Upper lobe of right lung (tissue), 1 donor: ENCODE measurements at regions not wholly inside any gene's neighbourhood (a gene's known extent, or its start where the extent isn't known, plus 50 kb on each side); places are given as distances from the start of the nearest gene placed in this dataset.
A peak's percentile ranks its signal among the peaks of the same experiment; 100 is the strongest.

Experiments
- ATAC-seq: fragments of 200-7000 bp; cut with Tn5 transposase; one replicate; pipeline ENCODE4 v1.9.1; 2020; ENCODE audit warnings: mild to moderate bottlenecking, moderate library complexity
- DNase-seq: peaks from one replicate; pipeline ENCODE4 v3.0.0-alpha.2; 2020
- H3K27ac ChIP-seq: fragments of 200-600 bp; one replicate; pipeline ENCODE4 v1.8.0; 2022
- H3K27me3 ChIP-seq: fragments of 200-600 bp; one replicate; pipeline ENCODE4 v1.8.0; 2022; ENCODE audit warnings: mild to moderate bottlenecking
- H3K36me3 ChIP-seq: fragments of 200-600 bp; one replicate; pipeline ENCODE4 v1.8.0; 2022
- H3K4me1 ChIP-seq: fragments of 200-600 bp; one replicate; pipeline ENCODE4 v1.8.0; 2022
- H3K4me3 ChIP-seq: fragments of 200-600 bp; one replicate; pipeline ENCODE4 v1.8.0; 2022; ENCODE audit warnings: mild to moderate bottlenecking
- H3K9me3 ChIP-seq: fragments of 200-600 bp; one replicate; pipeline ENCODE4 v1.8.0; 2022
- intact Hi-C: fragments of 100-400 bp; cut with DNase I; formaldehyde crosslinking; loops from one replicate; pipeline ENCODE4 v1.11.0; 2022
- TF ChIP-seq, protein P1 (sequence below): fragments of 200-600 bp; IDR thresholded peaks from one replicate; pipeline ENCODE4 v1.8.0; 2022; ENCODE audit warnings: antibody characterized with exemption
- donor health status: DM: no; HTN: yes; CAD: no; lungs with severe emphysema.

DNA sequence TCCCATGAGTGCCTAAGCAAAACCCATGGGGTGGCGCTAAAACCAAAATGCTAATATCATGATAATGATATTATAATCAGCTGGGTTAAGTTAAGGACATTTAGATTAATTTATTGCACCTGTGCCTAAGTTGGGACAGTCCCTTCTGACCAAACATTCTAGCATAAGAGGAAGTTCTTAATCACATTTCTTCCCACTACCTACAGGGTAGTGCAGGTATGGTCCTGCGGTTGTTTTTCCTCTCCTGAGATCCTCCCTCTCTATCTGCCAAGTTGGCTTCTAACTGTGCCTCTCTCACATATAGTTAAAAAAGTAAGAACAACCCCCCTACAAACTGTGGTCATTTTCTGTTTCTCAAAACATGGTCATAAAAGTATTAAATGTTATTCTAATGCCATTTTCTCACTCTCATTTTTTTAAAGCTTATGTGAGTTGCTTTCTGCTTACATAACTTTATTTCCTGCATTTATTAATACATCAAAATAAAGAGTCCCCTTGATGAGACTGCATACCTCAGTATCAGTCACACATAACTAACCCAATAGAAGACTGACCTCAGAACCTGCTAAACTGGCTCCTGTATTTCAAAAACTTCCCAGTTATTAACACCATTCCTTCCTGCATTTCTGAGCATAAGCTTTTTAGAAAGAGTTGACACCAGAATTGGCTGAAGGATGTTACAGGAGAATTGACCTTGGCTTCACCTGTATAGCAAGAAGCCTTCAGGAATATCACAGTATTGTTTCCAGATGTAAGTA lies 1332.5 kb downstream of the FSTL5 start:
- intact Hi-C loops: no loop called here
- TF ChIP-seq, protein P1, sequence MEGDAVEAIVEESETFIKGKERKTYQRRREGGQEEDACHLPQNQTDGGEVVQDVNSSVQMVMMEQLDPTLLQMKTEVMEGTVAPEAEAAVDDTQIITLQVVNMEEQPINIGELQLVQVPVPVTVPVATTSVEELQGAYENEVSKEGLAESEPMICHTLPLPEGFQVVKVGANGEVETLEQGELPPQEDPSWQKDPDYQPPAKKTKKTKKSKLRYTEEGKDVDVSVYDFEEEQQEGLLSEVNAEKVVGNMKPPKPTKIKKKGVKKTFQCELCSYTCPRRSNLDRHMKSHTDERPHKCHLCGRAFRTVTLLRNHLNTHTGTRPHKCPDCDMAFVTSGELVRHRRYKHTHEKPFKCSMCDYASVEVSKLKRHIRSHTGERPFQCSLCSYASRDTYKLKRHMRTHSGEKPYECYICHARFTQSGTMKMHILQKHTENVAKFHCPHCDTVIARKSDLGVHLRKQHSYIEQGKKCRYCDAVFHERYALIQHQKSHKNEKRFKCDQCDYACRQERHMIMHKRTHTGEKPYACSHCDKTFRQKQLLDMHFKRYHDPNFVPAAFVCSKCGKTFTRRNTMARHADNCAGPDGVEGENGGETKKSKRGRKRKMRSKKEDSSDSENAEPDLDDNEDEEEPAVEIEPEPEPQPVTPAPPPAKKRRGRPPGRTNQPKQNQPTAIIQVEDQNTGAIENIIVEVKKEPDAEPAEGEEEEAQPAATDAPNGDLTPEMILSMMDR: no peak
- Histone ChIP-seq H3K27ac (no peak overlapping the region), H3K9me3 (no peaks in the 10 kb centered on the region), H3K4me3 (no peak overlapping the region), H3K27me3 (no peaks in the 10 kb centered on the region), H3K4me1 (no peaks in the 10 kb centered on the region), H3K36me3 (no peaks in the 10 kb centered on the region)
- DNase-seq: no peak
- no peak for ATAC-seq

GRCh38 chr4:160835789-160836188 lies 1328.0 kb downstream of the FSTL5 start:
- H3K4me1 ChIP-seq: no peaks in the 10 kb centered on the region
- no peak for DNase-seq
- H3K27me3 ChIP-seq: no peaks in the 10 kb centered on the region
- intact Hi-C loops: no loop called here
- ATAC-seq: peak; percentile 31
- TF ChIP-seq, protein P1: no peak
- no peak overlapping the region for H3K4me3 ChIP-seq
- no peaks in the 10 kb centered on the region for H3K9me3 ChIP-seq
- no peaks in the 10 kb centered on the region for H3K36me3 ChIP-seq
- H3K27ac ChIP-seq: no peak overlapping the region

DNA sequence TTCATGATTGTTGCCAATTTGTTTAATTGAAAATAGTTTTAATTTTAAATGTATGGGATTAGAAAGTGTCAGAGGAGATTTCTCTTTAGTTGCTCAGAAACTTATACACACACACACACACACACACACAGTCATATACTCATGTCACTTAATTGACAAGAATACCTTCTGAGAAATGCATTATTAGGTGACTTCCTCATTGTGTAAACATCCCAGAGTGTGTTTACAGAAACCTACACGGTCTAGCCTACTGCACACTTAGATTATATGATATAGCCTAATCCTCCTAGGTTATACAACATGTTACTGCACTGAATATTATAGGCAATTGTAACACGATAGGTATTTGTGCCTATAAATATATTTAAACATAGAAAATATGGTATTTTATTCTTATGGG lies 1327.4 kb downstream of the FSTL5 start:
- H3K36me3 ChIP-seq: no peaks in the 10 kb centered on the region
- H3K4me3 ChIP-seq: no peak overlapping the region
- DNase-seq (no peak), ATAC-seq (no peak)
- H3K4me1 ChIP-seq: no peaks in the 10 kb centered on the region
- H3K27me3 ChIP-seq: no peaks in the 10 kb centered on the region
- TF ChIP-seq, protein P1: no peak
- intact Hi-C loops: no loop called here
- no peaks in the 10 kb centered on the region for H3K9me3 ChIP-seq
- H3K27ac ChIP-seq: no peak overlapping the region

GRCh38 chr4:160846121-160846520 lies 1317.7 kb downstream of the FSTL5 start:
- TF ChIP-seq, protein P1: no peak
- no peaks in the 10 kb centered on the region for H3K9me3 ChIP-seq
- ATAC-seq (no peak), DNase-seq (no peak)
- no peak overlapping the region for H3K4me3 ChIP-seq
- no peak overlapping the region for H3K27ac ChIP-seq
- no peaks in the 10 kb centered on the region for H3K4me1 ChIP-seq
- no peaks in the 10 kb centered on the region for H3K27me3 ChIP-seq
- H3K36me3 ChIP-seq: no peaks in the 10 kb centered on the region
- intact Hi-C loops: no loop called here

- Histone ChIP-seq H3K36me3 (no peaks in the 10 kb centered on the region), H3K4me1 (no peaks in the 10 kb centered on the region), H3K27me3 (no peaks in the 10 kb centered on the region), H3K4me3 (no peak overlapping the region), H3K27ac (no peak overlapping the region), H3K9me3 (no peaks in the 10 kb centered on the region)
- intact Hi-C loops: no loop called here
- DNase-seq (no peak), ATAC-seq (no peak)
- TF ChIP-seq, protein P1: no peak
Measured at GRCh38 chr4:160847228-160847627, 1316.6 kb downstream of the FSTL5 start.

- no peaks in the 10 kb centered on the region for H3K27me3 ChIP-seq
- H3K36me3 ChIP-seq: no peaks in the 10 kb centered on the region
- no peak overlapping the region for H3K27ac ChIP-seq
- DNase-seq (no peak), ATAC-seq (no peak)
- H3K4me1 ChIP-seq: no peaks in the 10 kb centered on the region
- H3K4me3 ChIP-seq: no peak overlapping the region
- intact Hi-C loops: no loop called here
- H3K9me3 ChIP-seq: no peaks in the 10 kb centered on the region
- TF ChIP-seq, protein P1: no peak
Measured at GRCh38 chr4:160848489-160848888, 1315.3 kb downstream of the FSTL5 start.
